Muscle of leg (tissue), 3 donors: ENCODE measurements at regions not wholly inside any gene's neighbourhood (a gene's known extent, or its start where the extent isn't known, plus 50 kb on each side); places are given as distances from the start of the nearest gene placed in this dataset.
"Not testable (repeated sequence)": the region's sequence is repeated elsewhere in the genome, so short reads cannot be mapped to it uniquely, and the experiment has no call there.

Source experiments
- DNase-seq: peaks from one replicate; pipeline ENCODE4 v3.0.0; 2013
- H3K27ac ChIP-seq: one replicate; pipeline ENCODE4 v1.5.1; 2013; ENCODE audit warnings: mild to moderate bottlenecking, low read length, control low read depth
- H3K27me3 ChIP-seq: one replicate; pipeline ENCODE4 v1.6.1; 2013; ENCODE audit warnings: low read length; ENCODE audit not compliant: control insufficient read depth, insufficient read depth
- H3K36me3 ChIP-seq: one replicate; pipeline ENCODE4 v1.6.1; 2013; ENCODE audit warnings: low read length; ENCODE audit not compliant: control insufficient read depth, insufficient read depth
- H3K4me1 ChIP-seq: one replicate; pipeline ENCODE4 v1.6.1; 2013; ENCODE audit warnings: low read length; ENCODE audit not compliant: control insufficient read depth, insufficient read depth
- H3K4me3 ChIP-seq: one replicate; pipeline ENCODE4 v1.5.1; 2013; ENCODE audit warnings: low read length, control low read depth
- H3K9me3 ChIP-seq: replicated peaks from 2 replicates; pipeline ENCODE4 v1.6.1; 2013; ENCODE audit warnings: low read depth, low read length; ENCODE audit not compliant: control insufficient read depth
- WGBS: methylation state at CpG from one replicate; pipeline ENCODE4 v1.1.5; 2013; ENCODE audit warnings: missing lambda C conversion rate; ENCODE audit not compliant: insufficient coverage; 5-methylcytosine and 5-hydroxymethylcytosine counted together

GRCh38 chr12:66744956-66745383 lies 66.1 kb upstream of the GRIP1 start:
- Histone ChIP-seq H3K27ac (no peak overlapping the region), H3K9me3 (no peaks in the 10 kb centered on the region), H3K4me3 (no peak overlapping the region), H3K4me1 (no peaks in the 10 kb centered on the region), H3K27me3 (no peaks in the 10 kb centered on the region), H3K36me3 (no peaks in the 10 kb centered on the region)
- no CpG with 5 or more reads among the region's 3 CpGs for WGBS
- DNase-seq: no peak

GRCh38 chr12:66746489-66747201 lies 67.8 kb upstream of the GRIP1 start:
- Histone ChIP-seq H3K4me1 (no peaks in the 10 kb centered on the region), H3K36me3 (no peaks in the 10 kb centered on the region), H3K9me3 (no peaks in the 10 kb centered on the region), H3K4me3 (no peak overlapping the region), H3K27me3 (no peaks in the 10 kb centered on the region), H3K27ac (no peak overlapping the region)
- WGBS: no CpG with 5 or more reads among the region's 1 CpG
- DNase-seq: no peak

GRCh38 chr12:66751432-66752113 lies 72.7 kb upstream of the GRIP1 start:
- WGBS: no CpG with 5 or more reads among the region's 1 CpG
- Histone ChIP-seq H3K4me1 (no peaks in the 10 kb centered on the region), H3K27me3 (no peaks in the 10 kb centered on the region), H3K4me3 (no peak overlapping the region), H3K9me3 (no peaks in the 10 kb centered on the region), H3K36me3 (no peaks in the 10 kb centered on the region), H3K27ac (no peak overlapping the region)
- no peak for DNase-seq

- Histone ChIP-seq H3K9me3 (no peaks in the 10 kb centered on the region), H3K36me3 (no peaks in the 10 kb centered on the region), H3K27me3 (no peaks in the 10 kb centered on the region), H3K27ac (no peak overlapping the region), H3K4me1 (no peaks in the 10 kb centered on the region), H3K4me3 (no peak overlapping the region)
- no CpG with 5 or more reads among the region's 1 CpG for WGBS
- DNase-seq: no peak
Observed at GRCh38 chr12:66753810-66754209, 74.9 kb upstream of the GRIP1 start.

GRCh38 chr12:66755727-66756395 lies 77.0 kb upstream of the GRIP1 start:
- H3K36me3 ChIP-seq: no peaks in the 10 kb centered on the region
- H3K27me3 ChIP-seq: no peaks in the 10 kb centered on the region
- no peak for DNase-seq
- H3K9me3 ChIP-seq: no peaks in the 10 kb centered on the region
- no CpG with 5 or more reads among the region's 2 CpGs for WGBS
- no peaks in the 10 kb centered on the region for H3K4me1 ChIP-seq
- H3K27ac ChIP-seq: no peak overlapping the region
- H3K4me3 ChIP-seq: no peak overlapping the region

- no CpG with 5 or more reads among the region's 1 CpG for WGBS
- H3K4me3 ChIP-seq: no peak overlapping the region
- no peak overlapping the region for H3K27ac ChIP-seq
- no peaks in the 10 kb centered on the region for H3K27me3 ChIP-seq
- no peaks in the 10 kb centered on the region for H3K4me1 ChIP-seq
- no peaks in the 10 kb centered on the region for H3K9me3 ChIP-seq
- no peaks in the 10 kb centered on the region for H3K36me3 ChIP-seq
- DNase-seq: no peak
Observed at GRCh38 chr12:66756631-66757030, 77.8 kb upstream of the GRIP1 start.

- H3K4me3 ChIP-seq, H3K9me3 ChIP-seq, DNase-seq, H3K4me1 ChIP-seq, H3K27ac ChIP-seq, H3K27me3 ChIP-seq, H3K36me3 ChIP-seq: not testable (repeated sequence)
- 100% methylated on average over 1 of the region's 4 CpGs for WGBS
Observed at GRCh38 chr12:66760122-66760521, 81.2 kb upstream of the GRIP1 start.

GRCh38 chr12:66763467-66763866 lies 84.6 kb upstream of the GRIP1 start:
- H3K4me3 ChIP-seq: no peak overlapping the region
- 50% methylated on average over 1 of the region's 4 CpGs for WGBS
- no peak for DNase-seq
- H3K4me1 ChIP-seq: no peaks in the 10 kb centered on the region
- no peaks in the 10 kb centered on the region for H3K36me3 ChIP-seq
- no peak overlapping the region for H3K27ac ChIP-seq
- H3K27me3 ChIP-seq: no peaks in the 10 kb centered on the region
- no peaks in the 10 kb centered on the region for H3K9me3 ChIP-seq

GRCh38 chr12:66765204-66765603 lies 86.3 kb upstream of the GRIP1 start:
- H3K27me3 ChIP-seq: no peaks in the 10 kb centered on the region
- H3K9me3 ChIP-seq: no peaks in the 10 kb centered on the region
- no peaks in the 10 kb centered on the region for H3K4me1 ChIP-seq
- no peak overlapping the region for H3K4me3 ChIP-seq
- no peaks in the 10 kb centered on the region for H3K36me3 ChIP-seq
- no CpG with 5 or more reads among the region's 1 CpG for WGBS
- no peak for DNase-seq
- no peak overlapping the region for H3K27ac ChIP-seq

- H3K4me3 ChIP-seq: no peak overlapping the region
- no peaks in the 10 kb centered on the region for H3K4me1 ChIP-seq
- WGBS: 94% methylated on average over 3 of the region's 7 CpGs
- no peak for DNase-seq
- no peaks in the 10 kb centered on the region for H3K36me3 ChIP-seq
- no peaks in the 10 kb centered on the region for H3K27me3 ChIP-seq
- H3K27ac ChIP-seq: no peak overlapping the region
- no peaks in the 10 kb centered on the region for H3K9me3 ChIP-seq
Observed at GRCh38 chr12:66767536-66767935, 88.7 kb upstream of the GRIP1 start.
